ENCODE measurements at regions not wholly inside any gene's neighbourhood (a gene's known extent, or its start where the extent isn't known, plus 50 kb on each side); places are given as distances from the start of the nearest gene placed in this dataset.

DNA sequence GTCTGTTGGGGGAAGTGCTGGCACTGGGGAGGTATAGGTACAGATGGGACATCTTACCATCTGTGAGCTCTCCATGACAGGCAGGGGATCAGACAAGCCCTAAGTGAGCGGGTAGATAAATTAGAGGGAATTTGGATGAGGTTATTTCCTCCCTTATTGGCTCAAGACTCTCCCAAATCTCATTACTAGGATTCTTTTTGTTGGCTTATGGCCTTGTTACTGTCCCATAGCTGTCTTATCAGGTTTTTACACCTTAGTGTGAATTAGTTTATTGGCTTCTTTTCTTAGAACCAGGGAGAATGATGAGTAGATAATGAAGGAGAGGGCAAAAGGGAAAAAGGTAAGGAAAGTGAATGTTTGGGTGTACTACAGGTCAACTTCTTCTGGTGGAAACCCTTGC is 191.1 kb upstream of the PRICKLE1 start:
- no peak for DNase-seq (ENCODE audit: low read depth in 6 of 9, low spot score in 9 of 9)
- Histone ChIP-seq H3K4me1 (ENCODE audit: control insufficient read depth in 2 of 2, insufficient read depth in 2 of 2, low read length in 2 of 2) (no peaks in the 10 kb centered on the region), H3K9me3 (ENCODE audit: control insufficient read depth in 2 of 2, insufficient read depth in 1 of 2, low read length in 1 of 2) (no peaks in the 10 kb centered on the region), H3K27ac (ENCODE audit: low read depth in 1 of 2, low read length in 1 of 2) (no peak overlapping the region), H3K36me3 (ENCODE audit: control insufficient read depth in 2 of 2, insufficient read depth in 2 of 2, low read length in 1 of 2) (no peaks in the 10 kb centered on the region), H3K27me3 (ENCODE audit: control insufficient read depth in 2 of 2, insufficient read depth in 1 of 2, low read length in 1 of 2) (no peaks in the 10 kb centered on the region), H3K4me3 (ENCODE audit: low read length in 2 of 2) (no peak overlapping the region)
- 88% methylated on average over 1 of the region's 1 CpG for WGBS

GRCh38 chr12:42779186-42779859 is 189.8 kb upstream of the PRICKLE1 start:
- no peak overlapping the region for H3K4me3 ChIP-seq (ENCODE audit: low read length in 2 of 2)
- H3K27ac ChIP-seq (ENCODE audit: low read depth in 1 of 2, low read length in 1 of 2) = no peak overlapping the region
- H3K27me3 ChIP-seq (ENCODE audit: control insufficient read depth in 2 of 2, insufficient read depth in 1 of 2, low read length in 1 of 2) = no peaks in the 10 kb centered on the region
- no peaks in the 10 kb centered on the region for H3K36me3 ChIP-seq (ENCODE audit: control insufficient read depth in 2 of 2, insufficient read depth in 2 of 2, low read length in 1 of 2)
- no peaks in the 10 kb centered on the region for H3K4me1 ChIP-seq (ENCODE audit: control insufficient read depth in 2 of 2, insufficient read depth in 2 of 2, low read length in 2 of 2)
- WGBS = 96% methylated on average over 7 of the region's 7 CpGs
- no peaks in the 10 kb centered on the region for H3K9me3 ChIP-seq (ENCODE audit: control insufficient read depth in 2 of 2, insufficient read depth in 1 of 2, low read length in 1 of 2)
- no peak for DNase-seq (ENCODE audit: low read depth in 6 of 9, low spot score in 9 of 9)

DNA sequence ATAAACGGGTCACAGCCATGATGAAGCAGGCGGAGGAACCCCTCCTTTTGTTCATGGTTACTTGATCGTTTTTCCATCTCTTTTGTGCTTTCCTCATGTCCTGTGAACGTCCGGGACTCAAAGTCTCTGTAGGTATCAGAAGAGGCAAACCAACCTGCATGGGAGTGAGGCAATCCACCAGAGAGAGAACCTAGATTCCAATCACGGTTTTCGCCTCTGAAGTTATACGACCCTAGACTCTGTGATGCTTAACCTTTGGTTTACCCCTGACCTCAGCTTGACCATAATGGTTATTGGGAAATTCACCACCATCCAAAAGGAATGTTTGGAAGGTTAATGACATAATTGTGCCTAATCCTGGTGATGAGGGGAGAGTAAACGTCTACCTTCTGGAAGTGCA is 186.8 kb upstream of the PRICKLE1 start:
- no peak overlapping the region for H3K4me3 ChIP-seq (ENCODE audit: low read length in 2 of 2)
- H3K4me1 ChIP-seq (ENCODE audit: control insufficient read depth in 2 of 2, insufficient read depth in 2 of 2, low read length in 2 of 2) = no peaks in the 10 kb centered on the region
- H3K36me3 ChIP-seq (ENCODE audit: control insufficient read depth in 2 of 2, insufficient read depth in 2 of 2, low read length in 1 of 2) = no peaks in the 10 kb centered on the region
- H3K27ac ChIP-seq (ENCODE audit: low read depth in 1 of 2, low read length in 1 of 2) = no peak overlapping the region
- WGBS = 79% methylated on average over 9 of the region's 9 CpGs
- no peak for DNase-seq (ENCODE audit: low read depth in 6 of 9, low spot score in 9 of 9)
- no peaks in the 10 kb centered on the region for H3K27me3 ChIP-seq (ENCODE audit: control insufficient read depth in 2 of 2, insufficient read depth in 1 of 2, low read length in 1 of 2)
- H3K9me3 ChIP-seq (ENCODE audit: control insufficient read depth in 2 of 2, insufficient read depth in 1 of 2, low read length in 1 of 2) = no peaks in the 10 kb centered on the region

GRCh38 chr12:42774238-42774637 is 184.7 kb upstream of the PRICKLE1 start:
- Histone ChIP-seq H3K27me3 (ENCODE audit: control insufficient read depth in 2 of 2, insufficient read depth in 1 of 2, low read length in 1 of 2) (no peaks in the 10 kb centered on the region), H3K4me3 (ENCODE audit: low read length in 2 of 2) (no peak overlapping the region), H3K9me3 (ENCODE audit: control insufficient read depth in 2 of 2, insufficient read depth in 1 of 2, low read length in 1 of 2) (no peaks in the 10 kb centered on the region), H3K4me1 (ENCODE audit: control insufficient read depth in 2 of 2, insufficient read depth in 2 of 2, low read length in 2 of 2) (no peaks in the 10 kb centered on the region), H3K27ac (ENCODE audit: low read depth in 1 of 2, low read length in 1 of 2) (no peak overlapping the region), H3K36me3 (ENCODE audit: control insufficient read depth in 2 of 2, insufficient read depth in 2 of 2, low read length in 1 of 2) (no peaks in the 10 kb centered on the region)
- DNase-seq (ENCODE audit: low read depth in 6 of 9, low spot score in 9 of 9) = no peak
- WGBS = 96% methylated on average over 3 of the region's 3 CpGs

- Histone ChIP-seq H3K4me1 (ENCODE audit: control insufficient read depth in 2 of 2, insufficient read depth in 2 of 2, low read length in 2 of 2) (no peaks in the 10 kb centered on the region), H3K36me3 (ENCODE audit: control insufficient read depth in 2 of 2, insufficient read depth in 2 of 2, low read length in 1 of 2) (no peaks in the 10 kb centered on the region), H3K27ac (ENCODE audit: low read depth in 1 of 2, low read length in 1 of 2) (no peak overlapping the region), H3K27me3 (ENCODE audit: control insufficient read depth in 2 of 2, insufficient read depth in 1 of 2, low read length in 1 of 2) (no peaks in the 10 kb centered on the region), H3K4me3 (ENCODE audit: low read length in 2 of 2) (no peak overlapping the region), H3K9me3 (ENCODE audit: control insufficient read depth in 2 of 2, insufficient read depth in 1 of 2, low read length in 1 of 2) (no peaks in the 10 kb centered on the region)
- WGBS = 84% methylated on average over 3 of the region's 3 CpGs
- DNase-seq (ENCODE audit: low read depth in 6 of 9, low spot score in 9 of 9) = no peak
These were observed 180.7 kb upstream of the PRICKLE1 start for GRCh38 chr12:42770261-42770660.

DNA sequence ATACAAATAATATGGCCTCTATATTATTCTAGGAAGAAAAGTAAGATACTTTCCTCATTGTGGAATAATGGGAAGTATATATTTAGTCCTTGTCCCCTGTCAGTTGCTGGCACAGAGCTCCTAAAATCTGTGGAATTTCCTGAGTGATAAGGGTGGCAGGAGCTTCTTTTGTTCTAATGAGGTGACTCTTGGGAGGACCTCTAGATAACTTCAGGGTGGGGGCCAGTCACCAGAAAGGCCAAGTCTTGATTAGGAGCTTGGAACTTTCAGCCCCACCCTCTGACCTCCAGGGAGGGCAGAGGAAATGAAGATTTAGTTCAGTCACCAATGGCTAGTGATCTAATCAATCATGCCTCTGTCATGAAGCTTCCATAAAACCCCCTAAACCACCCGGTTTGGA is 179.9 kb upstream of the PRICKLE1 start:
- Histone ChIP-seq H3K27me3 (ENCODE audit: control insufficient read depth in 2 of 2, insufficient read depth in 1 of 2, low read length in 1 of 2) (no peaks in the 10 kb centered on the region), H3K27ac (ENCODE audit: low read depth in 1 of 2, low read length in 1 of 2) (no peak overlapping the region)
- 33% methylated on average over 1 of the region's 1 CpG for WGBS

DNA sequence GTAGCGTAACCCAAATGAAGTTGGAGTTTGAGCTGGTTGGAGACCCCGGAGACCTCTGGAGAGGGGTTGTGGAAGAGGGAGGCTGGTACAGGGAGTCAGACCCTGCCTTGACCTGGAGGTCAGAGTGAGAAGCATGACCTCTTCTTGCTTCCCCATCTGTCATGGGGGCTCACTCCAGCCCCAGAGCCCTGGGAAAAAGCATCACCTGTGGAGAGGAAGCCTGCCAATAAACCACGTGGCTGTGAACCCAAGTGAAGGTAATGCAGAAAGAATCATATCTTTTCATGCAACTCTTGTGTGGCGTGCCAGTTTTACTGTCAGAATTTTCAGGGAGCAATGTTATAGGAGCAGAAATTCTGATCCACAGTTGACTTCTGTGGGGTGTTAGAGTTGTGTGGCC is 178.5 kb upstream of the PRICKLE1 start:
- H3K36me3 ChIP-seq (ENCODE audit: control insufficient read depth in 2 of 2, insufficient read depth in 2 of 2, low read length in 1 of 2) = no peaks in the 10 kb centered on the region
- H3K4me3 ChIP-seq (ENCODE audit: low read length in 2 of 2) = no peak overlapping the region
- no peak overlapping the region for H3K27ac ChIP-seq (ENCODE audit: low read depth in 1 of 2, low read length in 1 of 2)
- WGBS = 93% methylated on average over 4 of the region's 4 CpGs
- no peaks in the 10 kb centered on the region for H3K4me1 ChIP-seq (ENCODE audit: control insufficient read depth in 2 of 2, insufficient read depth in 2 of 2, low read length in 2 of 2)
- H3K27me3 ChIP-seq (ENCODE audit: control insufficient read depth in 2 of 2, insufficient read depth in 1 of 2, low read length in 1 of 2) = no peaks in the 10 kb centered on the region
- no peak for DNase-seq (ENCODE audit: low read depth in 6 of 9, low spot score in 9 of 9)
- no peaks in the 10 kb centered on the region for H3K9me3 ChIP-seq (ENCODE audit: control insufficient read depth in 2 of 2, insufficient read depth in 1 of 2, low read length in 1 of 2)

More for the DNA sequence above, 179.9 kb upstream of the PRICKLE1 start:
- Histone ChIP-seq H3K9me3 (ENCODE audit: control insufficient read depth in 2 of 2, insufficient read depth in 1 of 2, low read length in 1 of 2) (no peaks in the 10 kb centered on the region), H3K4me1 (ENCODE audit: control insufficient read depth in 2 of 2, insufficient read depth in 2 of 2, low read length in 2 of 2) (no peaks in the 10 kb centered on the region), H3K36me3 (ENCODE audit: control insufficient read depth in 2 of 2, insufficient read depth in 2 of 2, low read length in 1 of 2) (no peaks in the 10 kb centered on the region), H3K4me3 (ENCODE audit: low read length in 2 of 2) (no peak overlapping the region)
- DNase-seq (ENCODE audit: low read depth in 6 of 9, low spot score in 9 of 9) = no peak

GRCh38 chr12:42767326-42767954 is 177.9 kb upstream of the PRICKLE1 start:
- DNase-seq (ENCODE audit: low read depth in 6 of 9, low spot score in 9 of 9) = no peak
- Histone ChIP-seq H3K9me3 (ENCODE audit: control insufficient read depth in 2 of 2, insufficient read depth in 1 of 2, low read length in 1 of 2) (no peaks in the 10 kb centered on the region), H3K27ac (ENCODE audit: low read depth in 1 of 2, low read length in 1 of 2) (no peak overlapping the region), H3K36me3 (ENCODE audit: control insufficient read depth in 2 of 2, insufficient read depth in 2 of 2, low read length in 1 of 2) (no peaks in the 10 kb centered on the region), H3K4me3 (ENCODE audit: low read length in 2 of 2) (no peak overlapping the region), H3K4me1 (ENCODE audit: control insufficient read depth in 2 of 2, insufficient read depth in 2 of 2, low read length in 2 of 2) (no peaks in the 10 kb centered on the region), H3K27me3 (ENCODE audit: control insufficient read depth in 2 of 2, insufficient read depth in 1 of 2, low read length in 1 of 2) (no peaks in the 10 kb centered on the region)
- WGBS = 94% methylated on average over 7 of the region's 7 CpGs

DNA sequence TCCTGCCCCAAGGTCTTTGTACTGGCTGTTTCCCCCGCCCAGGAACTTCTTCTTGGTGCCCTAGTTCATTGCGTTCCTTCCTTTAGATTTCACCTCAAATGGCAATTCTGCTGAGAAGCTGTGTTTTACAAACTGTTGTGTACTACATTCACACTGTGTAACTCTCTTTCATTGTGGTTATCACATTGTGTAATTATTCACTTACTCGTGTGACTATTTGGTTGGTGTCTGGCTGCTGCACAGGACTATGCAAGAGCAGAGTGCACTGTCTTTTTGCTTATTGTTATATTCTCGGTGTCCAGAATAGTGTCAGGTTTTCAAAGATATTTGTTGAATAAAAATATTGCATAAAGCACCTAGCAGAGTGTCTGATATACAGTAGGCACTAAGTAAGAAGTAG is 177.2 kb upstream of the PRICKLE1 start:
- no peaks in the 10 kb centered on the region for H3K4me1 ChIP-seq (ENCODE audit: control insufficient read depth in 2 of 2, insufficient read depth in 2 of 2, low read length in 2 of 2)
- no peaks in the 10 kb centered on the region for H3K27me3 ChIP-seq (ENCODE audit: control insufficient read depth in 2 of 2, insufficient read depth in 1 of 2, low read length in 1 of 2)
- 82% methylated on average over 4 of the region's 4 CpGs for WGBS
- DNase-seq (ENCODE audit: low read depth in 6 of 9, low spot score in 9 of 9) = no peak
- no peaks in the 10 kb centered on the region for H3K36me3 ChIP-seq (ENCODE audit: control insufficient read depth in 2 of 2, insufficient read depth in 2 of 2, low read length in 1 of 2)
- H3K4me3 ChIP-seq (ENCODE audit: low read length in 2 of 2) = no peak overlapping the region
- H3K9me3 ChIP-seq (ENCODE audit: control insufficient read depth in 2 of 2, insufficient read depth in 1 of 2, low read length in 1 of 2) = no peaks in the 10 kb centered on the region
- no peak overlapping the region for H3K27ac ChIP-seq (ENCODE audit: low read depth in 1 of 2, low read length in 1 of 2)

Measured in thymus (tissue), 11 donors.